ENCODE measurements at regions not wholly inside any gene's neighbourhood (a gene's known extent, or its start where the extent isn't known, plus 50 kb on each side); places are given as distances from the start of the nearest gene placed in this dataset.
"Not testable (repeated sequence)": the region's sequence is repeated elsewhere in the genome, so short reads cannot be mapped to it uniquely, and the experiment has no call there.

- no peak for DNase-seq (ENCODE audit: low read depth)
Observed at GRCh38 chr2:105496271-105496670, 97.4 kb upstream of the FHL2 start.

GRCh38 chr2:105494683-105495425 is 96.0 kb upstream of the FHL2 start:
- no peak for DNase-seq (ENCODE audit: low read depth)

- DNase-seq (ENCODE audit: low read depth) = no peak
Observed at GRCh38 chr2:105490956-105491355, 92.1 kb upstream of the FHL2 start.

GRCh38 chr2:105490204-105490603 is 91.4 kb upstream of the FHL2 start:
- DNase-seq (ENCODE audit: low read depth) = no peak

- DNase-seq (ENCODE audit: low read depth) = peak; percentile 39
Observed at GRCh38 chr2:105489168-105489878, 90.5 kb upstream of the FHL2 start.

- DNase-seq (ENCODE audit: low read depth) = no peak
Observed at GRCh38 chr2:105488285-105488684, 89.4 kb upstream of the FHL2 start.

- DNase-seq (ENCODE audit: low read depth) = peak; percentile 89
Observed at GRCh38 chr2:105487142-105488069, 88.6 kb upstream of the FHL2 start.

GRCh38 chr2:105486762-105487141 is 87.9 kb upstream of the FHL2 start:
- no peak for DNase-seq (ENCODE audit: low read depth)

- no peak for DNase-seq (ENCODE audit: low read depth)
Observed at GRCh38 chr2:105478670-105479069, 79.8 kb upstream of the FHL2 start.

- not testable (repeated sequence) for DNase-seq (ENCODE audit: low read depth)
Observed at GRCh38 chr2:105477050-105477620, 78.3 kb upstream of the FHL2 start.

- DNase-seq (ENCODE audit: low read depth) = no peak
Observed at GRCh38 chr2:105473011-105473410, 74.2 kb upstream of the FHL2 start.

- DNase-seq (ENCODE audit: low read depth) = no peak
Observed at GRCh38 chr2:105470979-105471378, 72.1 kb upstream of the FHL2 start.

- DNase-seq (ENCODE audit: low read depth) = no peak
Observed at GRCh38 chr2:105469781-105470180, 70.9 kb upstream of the FHL2 start.

- DNase-seq (ENCODE audit: low read depth) = no peak
Observed at GRCh38 chr2:105468582-105469042, 69.8 kb upstream of the FHL2 start.

- DNase-seq (ENCODE audit: low read depth) = no peak
Observed at GRCh38 chr2:105464325-105464724, 65.5 kb upstream of the FHL2 start.

- DNase-seq (ENCODE audit: low read depth) = peak; percentile 31
Observed at GRCh38 chr2:105460048-105460732, 61.3 kb upstream of the FHL2 start.

GRCh38 chr2:105458076-105458475 is 59.2 kb upstream of the FHL2 start:
- no peak for DNase-seq (ENCODE audit: low read depth)

- DNase-seq (ENCODE audit: low read depth) = peak; percentile 85
Observed at GRCh38 chr2:105455488-105456003, 56.7 kb upstream of the FHL2 start.

GRCh38 chr2:105454801-105455485 is 56.1 kb upstream of the FHL2 start:
- DNase-seq (ENCODE audit: low read depth) = peak; percentile 59

GRCh38 chr2:105451571-105452166 is 52.8 kb upstream of the FHL2 start:
- no peak for DNase-seq (ENCODE audit: low read depth)
